ENCODE measurements at regions not wholly inside any gene's neighbourhood (a gene's known extent, or its start where the extent isn't known, plus 50 kb on each side); places are given as distances from the start of the nearest gene placed in this dataset.

DNA sequence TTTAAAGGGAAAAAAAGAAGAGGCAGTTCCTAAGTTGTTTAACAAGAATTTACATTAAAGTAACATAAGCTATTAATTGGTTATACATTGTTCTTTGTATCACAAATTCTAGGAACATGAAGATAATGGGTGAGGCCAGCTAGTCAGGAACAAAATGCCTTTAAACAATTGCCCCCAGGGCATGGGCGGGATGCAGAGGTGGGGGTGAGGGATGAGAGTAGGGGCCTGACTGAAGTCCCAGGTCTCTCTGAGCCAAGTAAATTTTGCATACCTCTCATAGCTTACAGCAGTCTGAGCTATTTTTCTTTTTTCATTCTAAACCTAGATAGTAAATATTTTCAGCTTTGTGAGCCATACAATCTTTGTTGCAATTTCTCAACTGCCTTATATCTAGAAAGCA is 77.8 kb upstream of the RNU6-1 start:
- Histone ChIP-seq H3K4me3 (no peak overlapping the region), H3K36me3 (ENCODE audit: low read depth) (no peaks in the 10 kb centered on the region), H3K79me2 (ENCODE audit: low read depth) (no peaks in the 10 kb centered on the region), H3K27me3 (ENCODE audit: insufficient read depth, low read depth) (no peaks in the 10 kb centered on the region), H2AFZ (no peak overlapping the region), H3K9me3 (ENCODE audit: insufficient read depth, low read depth) (no peaks in the 10 kb centered on the region), H4K20me1 (ENCODE audit: insufficient read depth) (no peaks in the 10 kb centered on the region), H3F3A (ENCODE audit: insufficient read depth, low read depth) (no peaks in the 10 kb centered on the region), H3K4me2 (no peak overlapping the region), H3K4me1 (replicated peaks; ENCODE audit: insufficient read depth) (0 out of 2 replicates have a peak, but pooled peaks cover 11% of the 10 kb centered on the region), H3K27ac (no peak overlapping the region), H3K9me2 (ENCODE audit: insufficient read depth) (no peaks in the 10 kb centered on the region)
- ChIA-PET POLR2A (ENCODE audit: unreplicated experiment) (no interaction called here), CTCF (no interaction called here)
- TF ChIP-seq EZH2 (IDR thresholded peaks at IDR 0.05; ENCODE audit: low read depth), result no peak
- TF ChIP-seq, protein P1, sequence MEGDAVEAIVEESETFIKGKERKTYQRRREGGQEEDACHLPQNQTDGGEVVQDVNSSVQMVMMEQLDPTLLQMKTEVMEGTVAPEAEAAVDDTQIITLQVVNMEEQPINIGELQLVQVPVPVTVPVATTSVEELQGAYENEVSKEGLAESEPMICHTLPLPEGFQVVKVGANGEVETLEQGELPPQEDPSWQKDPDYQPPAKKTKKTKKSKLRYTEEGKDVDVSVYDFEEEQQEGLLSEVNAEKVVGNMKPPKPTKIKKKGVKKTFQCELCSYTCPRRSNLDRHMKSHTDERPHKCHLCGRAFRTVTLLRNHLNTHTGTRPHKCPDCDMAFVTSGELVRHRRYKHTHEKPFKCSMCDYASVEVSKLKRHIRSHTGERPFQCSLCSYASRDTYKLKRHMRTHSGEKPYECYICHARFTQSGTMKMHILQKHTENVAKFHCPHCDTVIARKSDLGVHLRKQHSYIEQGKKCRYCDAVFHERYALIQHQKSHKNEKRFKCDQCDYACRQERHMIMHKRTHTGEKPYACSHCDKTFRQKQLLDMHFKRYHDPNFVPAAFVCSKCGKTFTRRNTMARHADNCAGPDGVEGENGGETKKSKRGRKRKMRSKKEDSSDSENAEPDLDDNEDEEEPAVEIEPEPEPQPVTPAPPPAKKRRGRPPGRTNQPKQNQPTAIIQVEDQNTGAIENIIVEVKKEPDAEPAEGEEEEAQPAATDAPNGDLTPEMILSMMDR (conservative IDR thresholded peaks at IDR 0.05), result no peak
- BruUV-seq (replicated peaks), result no TSS peak
- intact Hi-C loops (cut with micrococcal nuclease; ENCODE audit: unreplicated experiment), result no loop called here
- peak in 1 of 2 experiments; percentile 15 for DNase-seq

DNA sequence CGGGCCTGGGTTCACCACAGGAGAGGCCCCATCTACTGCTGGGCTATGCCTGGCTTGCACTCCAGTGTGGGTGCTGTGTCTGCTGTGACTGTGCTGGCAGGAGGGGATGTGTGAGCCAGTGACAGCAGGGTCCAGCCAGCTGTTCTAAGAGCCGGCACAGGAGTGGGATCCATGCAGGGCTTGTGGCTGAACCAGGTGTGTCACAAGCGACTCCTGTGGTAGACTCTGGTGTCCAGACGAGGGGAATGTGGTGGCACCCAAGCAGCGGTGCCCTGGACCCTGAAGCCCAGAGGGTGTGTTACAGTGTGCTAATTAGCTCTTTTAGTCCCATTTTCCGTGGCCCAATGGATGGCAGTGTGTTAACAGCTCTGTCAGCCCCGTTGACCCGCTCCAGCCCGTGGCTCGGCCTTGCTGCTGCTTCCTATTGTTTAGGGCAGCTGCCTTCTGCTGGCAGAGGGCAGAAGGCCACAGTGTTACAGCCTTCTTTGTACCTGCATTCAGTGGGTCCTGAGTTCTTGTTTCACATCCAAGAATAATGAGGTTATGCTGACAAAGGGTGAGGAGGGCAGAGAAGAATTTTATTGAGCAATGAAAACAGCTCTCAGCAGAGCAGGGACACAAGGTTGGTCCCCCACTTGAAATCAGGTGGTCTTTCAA is 78.5 kb upstream of the RNU6-1 start:
- H3K36me3 ChIP-seq (ENCODE audit: low read depth), result no peaks in the 10 kb centered on the region
- H3K4me1 ChIP-seq (replicated peaks; ENCODE audit: insufficient read depth), result 0 out of 2 replicates have a peak, but pooled peaks cover 11% of the 10 kb centered on the region
- no peak for DNase-seq
- H2AFZ ChIP-seq, result no peak overlapping the region
- H3K9me2 ChIP-seq (ENCODE audit: insufficient read depth), result no peaks in the 10 kb centered on the region
- no peak overlapping the region for H3K4me2 ChIP-seq
- no peaks in the 10 kb centered on the region for H3K27me3 ChIP-seq (ENCODE audit: insufficient read depth, low read depth)
- no peaks in the 10 kb centered on the region for H3K79me2 ChIP-seq (ENCODE audit: low read depth)
- TF ChIP-seq EZH2 (IDR thresholded peaks at IDR 0.05; ENCODE audit: low read depth), result no peak
- TF ChIP-seq, protein P1 (conservative IDR thresholded peaks at IDR 0.05), result no peak
- H3F3A ChIP-seq (ENCODE audit: insufficient read depth, low read depth), result no peaks in the 10 kb centered on the region
- BruUV-seq (replicated peaks), result no TSS peak
- POLR2A ChIA-PET (ENCODE audit: unreplicated experiment), result no interaction called here
- no peaks in the 10 kb centered on the region for H4K20me1 ChIP-seq (ENCODE audit: insufficient read depth)
- CTCF ChIA-PET, result no interaction called here
- intact Hi-C loops (cut with micrococcal nuclease; ENCODE audit: unreplicated experiment), result no loop called here
- H3K27ac ChIP-seq, result no peak overlapping the region
- H3K4me3 ChIP-seq, result no peak overlapping the region
- no peaks in the 10 kb centered on the region for H3K9me3 ChIP-seq (ENCODE audit: insufficient read depth, low read depth)

DNA sequence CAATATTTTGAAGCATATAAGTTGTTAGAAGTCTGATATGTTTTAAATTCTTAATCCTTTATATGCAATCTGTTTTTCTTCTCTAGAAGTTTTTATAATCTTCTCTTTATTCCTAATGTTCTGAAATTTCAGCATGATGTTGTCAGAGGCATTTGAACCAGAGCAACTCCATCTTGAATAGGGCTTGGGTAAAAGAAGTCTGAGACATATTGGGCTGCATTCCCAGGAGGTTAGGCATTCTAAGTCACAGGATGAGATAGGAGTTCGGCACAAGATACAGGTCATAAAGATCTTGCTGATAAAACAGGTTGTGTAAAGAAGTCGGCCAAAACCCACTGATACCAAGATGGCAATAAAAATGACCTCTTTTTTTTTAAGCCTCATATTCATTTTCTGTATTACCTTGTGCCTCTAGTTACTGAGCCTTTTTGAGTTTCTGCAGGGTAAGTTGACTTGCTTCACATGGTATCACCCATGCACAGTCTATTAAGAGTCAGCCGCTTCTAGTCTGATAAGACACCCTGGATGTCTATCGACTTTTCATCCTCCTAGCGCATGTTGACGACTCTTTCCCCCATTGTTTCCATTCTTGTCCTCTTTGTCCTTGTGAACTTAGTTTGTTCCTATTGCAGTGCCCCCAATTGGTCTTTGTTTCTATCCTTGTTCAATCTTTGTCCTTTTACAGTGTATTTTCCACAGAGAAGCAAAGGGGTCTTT is 80.8 kb upstream of the RNU6-1 start:
- POLR2A ChIA-PET (ENCODE audit: unreplicated experiment), result no interaction called here
- intact Hi-C loops (cut with micrococcal nuclease; ENCODE audit: unreplicated experiment), result no loop called here
- Histone ChIP-seq H3K4me3 (no peak overlapping the region), H3K27me3 (ENCODE audit: insufficient read depth, low read depth) (no peaks in the 10 kb centered on the region), H3K79me2 (ENCODE audit: low read depth) (no peaks in the 10 kb centered on the region), H3K27ac (no peak overlapping the region), H3K9me3 (ENCODE audit: insufficient read depth, low read depth) (no peaks in the 10 kb centered on the region), H3K4me2 (no peak overlapping the region), H2AFZ (no peak overlapping the region), H4K20me1 (ENCODE audit: insufficient read depth) (no peaks in the 10 kb centered on the region), H3K36me3 (ENCODE audit: low read depth) (no peaks in the 10 kb centered on the region), H3F3A (ENCODE audit: insufficient read depth, low read depth) (no peaks in the 10 kb centered on the region), H3K9me2 (ENCODE audit: insufficient read depth) (no peaks in the 10 kb centered on the region), H3K4me1 (replicated peaks; ENCODE audit: insufficient read depth) (0 out of 2 replicates have a peak, but pooled peaks cover 2% of the 10 kb centered on the region)
- TF ChIP-seq EZH2 (IDR thresholded peaks at IDR 0.05; ENCODE audit: low read depth), result no peak
- TF ChIP-seq, protein P1 (conservative IDR thresholded peaks at IDR 0.05), result no peak
- no peak for DNase-seq
- no TSS peak for BruUV-seq (replicated peaks)
- CTCF ChIA-PET, result interaction anchor here (0.7 kb wide), 1 partner anchor 12 kb away, joined by 10 read pairs; no protein-coding TSS in a partner anchor
